ENCODE measurements at regions not wholly inside any gene's neighbourhood (a gene's known extent, or its start where the extent isn't known, plus 50 kb on each side); places are given as distances from the start of the nearest gene placed in this dataset.

GRCh38 chr3:148082506-148083280 is 615.0 kb upstream of the AGTR1 start:
- no peak overlapping the region for H3K4me3 Mint-ChIP-seq
- no peaks in the 10 kb centered on the region for H3K4me1 Mint-ChIP-seq
- intact Hi-C loops (cut with micrococcal nuclease) = no loop called here

DNA sequence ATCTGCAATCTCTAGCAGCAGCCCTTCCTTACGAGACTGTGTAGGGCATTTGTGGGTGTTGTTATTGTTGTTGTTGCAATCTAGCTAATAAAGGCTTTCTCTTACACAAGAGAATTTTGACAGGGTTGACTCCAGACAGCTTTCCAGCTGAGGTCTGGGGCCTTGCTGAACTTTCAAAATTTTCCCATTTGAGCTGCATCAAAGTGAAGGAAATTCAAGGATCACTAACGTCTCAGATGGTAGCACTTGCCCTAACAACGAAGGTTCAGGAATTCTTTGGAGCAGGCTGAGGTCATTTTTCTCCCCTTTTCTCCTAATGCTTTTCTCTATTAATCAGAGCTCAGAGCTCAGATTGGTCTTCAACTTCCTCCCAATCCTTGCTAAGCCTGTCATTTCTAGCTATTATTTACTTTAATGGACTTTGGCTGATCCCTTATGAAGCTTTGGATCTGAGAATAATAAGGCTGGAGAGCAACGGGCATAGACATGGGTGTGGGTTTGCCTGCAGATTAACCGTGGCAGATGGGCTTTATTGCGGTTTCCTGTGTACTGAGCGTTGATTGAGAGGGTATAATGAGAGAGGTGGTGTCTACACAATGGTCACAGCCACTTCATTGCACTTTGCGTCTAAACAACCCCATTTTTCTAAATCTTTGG is 614.0 kb upstream of the AGTR1 start:
- H3K36me3 Mint-ChIP-seq (ENCODE audit: low read depth) = no peaks in the 10 kb centered on the region
- no peak overlapping the region for H3K4me3 Mint-ChIP-seq
- intact Hi-C loops (cut with micrococcal nuclease) = no loop called here
- no peaks in the 10 kb centered on the region for H3K4me1 Mint-ChIP-seq
- no peaks in the 10 kb centered on the region for H3K27me3 Mint-ChIP-seq
- H3K27ac Mint-ChIP-seq = no peak overlapping the region
- DNase-seq = no peak
- no peaks in the 10 kb centered on the region for H3K9me3 Mint-ChIP-seq

More at GRCh38 chr3:148082506-148083280, 615.0 kb upstream of the AGTR1 start:
- H3K27me3 Mint-ChIP-seq = no peaks in the 10 kb centered on the region
- H3K9me3 Mint-ChIP-seq = no peaks in the 10 kb centered on the region
- H3K36me3 Mint-ChIP-seq (ENCODE audit: low read depth) = no peaks in the 10 kb centered on the region
- no peak for DNase-seq
- H3K27ac Mint-ChIP-seq = no peak overlapping the region

- Mint-ChIP-seq H3K4me1 (no peaks in the 10 kb centered on the region), H3K27ac (no peak overlapping the region), H3K4me3 (no peak overlapping the region), H3K9me3 (no peaks in the 10 kb centered on the region), H3K27me3 (no peaks in the 10 kb centered on the region), H3K36me3 (ENCODE audit: low read depth) (no peaks in the 10 kb centered on the region)
- no peak for DNase-seq
- intact Hi-C loops (cut with micrococcal nuclease) = no loop called here
Observed at GRCh38 chr3:148084931-148085330, 612.8 kb upstream of the AGTR1 start.

DNA sequence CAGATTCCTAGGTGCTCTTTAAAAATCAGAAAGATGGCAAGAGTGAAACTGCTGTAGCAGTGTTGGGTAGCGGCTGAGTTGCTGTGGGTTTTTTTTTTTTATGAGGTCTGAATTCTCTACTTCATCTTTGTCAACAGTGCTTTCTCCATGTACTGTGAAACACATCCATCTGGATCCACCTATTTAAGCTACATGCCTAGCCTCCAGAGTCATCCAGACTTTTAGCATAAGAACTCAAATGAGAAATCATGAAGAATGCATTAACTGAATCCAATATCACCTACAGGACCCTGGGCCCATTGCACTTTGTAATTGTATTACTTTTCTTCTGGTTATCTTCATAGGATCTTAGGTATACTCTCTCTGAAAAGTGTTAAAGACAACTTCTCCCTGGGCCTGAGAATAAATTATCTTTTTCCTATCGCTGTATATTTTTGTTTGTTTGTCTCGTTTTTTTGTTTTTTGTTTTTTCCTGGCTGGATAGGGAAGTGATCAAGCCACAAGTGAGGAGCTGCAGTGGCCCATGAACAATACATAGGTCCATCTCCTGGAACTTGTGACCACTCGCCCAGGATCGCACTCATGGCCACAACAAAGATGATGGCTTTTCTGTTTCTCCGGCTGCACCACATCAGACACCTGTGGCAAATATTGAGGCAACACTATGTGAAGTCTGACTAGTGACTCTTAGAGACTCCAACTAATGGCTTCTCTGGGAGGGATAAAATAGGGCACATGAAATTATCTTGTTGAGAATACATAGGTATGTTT is 609.9 kb upstream of the AGTR1 start:
- no peaks in the 10 kb centered on the region for H3K27me3 Mint-ChIP-seq
- H3K4me1 Mint-ChIP-seq = no peaks in the 10 kb centered on the region
- H3K36me3 Mint-ChIP-seq (ENCODE audit: low read depth) = no peaks in the 10 kb centered on the region
- intact Hi-C loops (cut with micrococcal nuclease) = no loop called here
- no peak for DNase-seq
- no peaks in the 10 kb centered on the region for H3K9me3 Mint-ChIP-seq
- no peak overlapping the region for H3K4me3 Mint-ChIP-seq
- no peak overlapping the region for H3K27ac Mint-ChIP-seq

- Mint-ChIP-seq H3K36me3 (ENCODE audit: low read depth) (no peaks in the 10 kb centered on the region), H3K4me1 (no peaks in the 10 kb centered on the region), H3K9me3 (no peaks in the 10 kb centered on the region), H3K27me3 (no peaks in the 10 kb centered on the region), H3K27ac (no peak overlapping the region), H3K4me3 (no peak overlapping the region)
- DNase-seq = no peak
- intact Hi-C loops (cut with micrococcal nuclease) = no loop called here
Observed at GRCh38 chr3:148089171-148089570, 608.5 kb upstream of the AGTR1 start.

- Mint-ChIP-seq H3K27me3 (no peaks in the 10 kb centered on the region), H3K36me3 (ENCODE audit: low read depth) (no peaks in the 10 kb centered on the region), H3K9me3 (no peaks in the 10 kb centered on the region), H3K4me1 (no peaks in the 10 kb centered on the region), H3K4me3 (no peak overlapping the region), H3K27ac (no peak overlapping the region)
- intact Hi-C loops (cut with micrococcal nuclease) = no loop called here
- no peak for DNase-seq
Observed at GRCh38 chr3:148090156-148090555, 607.5 kb upstream of the AGTR1 start.

DNA sequence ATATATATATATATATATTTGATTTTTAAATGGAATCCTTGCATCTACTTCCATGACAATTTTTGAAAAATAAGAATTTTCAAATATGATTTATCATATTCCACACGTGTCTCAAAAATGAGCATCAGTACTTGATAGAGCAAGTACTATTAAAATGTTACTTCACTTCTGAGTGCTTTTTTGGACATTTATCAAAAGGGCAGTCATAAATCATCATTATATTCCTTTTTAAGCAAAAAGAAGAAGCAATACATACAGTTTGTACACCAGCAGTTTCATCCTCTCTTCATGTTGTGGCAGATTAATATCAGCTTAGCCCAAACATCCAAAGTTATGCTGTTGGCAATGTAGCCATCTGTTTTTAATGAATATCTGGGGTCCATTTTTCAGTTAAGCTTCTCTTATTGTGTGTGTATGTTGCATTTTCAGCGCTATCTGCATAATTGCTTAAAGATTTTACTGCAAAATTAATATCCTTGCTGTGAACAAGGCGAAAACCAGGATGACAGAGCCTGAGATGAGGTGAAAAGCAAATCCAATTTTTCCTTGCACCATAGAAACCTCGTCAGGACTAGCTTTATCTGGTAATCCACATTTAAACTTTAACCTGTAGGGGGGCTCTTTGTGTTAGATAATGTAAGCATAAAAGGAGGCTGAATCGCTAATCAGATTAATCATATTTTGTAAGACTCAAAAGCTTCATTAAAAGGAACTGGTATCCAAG is 604.9 kb upstream of the AGTR1 start:
- DNase-seq = no peak
- H3K27ac Mint-ChIP-seq = no peak overlapping the region
- H3K4me1 Mint-ChIP-seq = no peaks in the 10 kb centered on the region
- intact Hi-C loops (cut with micrococcal nuclease) = no loop called here
- no peaks in the 10 kb centered on the region for H3K36me3 Mint-ChIP-seq (ENCODE audit: low read depth)
- H3K9me3 Mint-ChIP-seq = no peaks in the 10 kb centered on the region
- H3K27me3 Mint-ChIP-seq = no peaks in the 10 kb centered on the region
- no peak overlapping the region for H3K4me3 Mint-ChIP-seq

DNA sequence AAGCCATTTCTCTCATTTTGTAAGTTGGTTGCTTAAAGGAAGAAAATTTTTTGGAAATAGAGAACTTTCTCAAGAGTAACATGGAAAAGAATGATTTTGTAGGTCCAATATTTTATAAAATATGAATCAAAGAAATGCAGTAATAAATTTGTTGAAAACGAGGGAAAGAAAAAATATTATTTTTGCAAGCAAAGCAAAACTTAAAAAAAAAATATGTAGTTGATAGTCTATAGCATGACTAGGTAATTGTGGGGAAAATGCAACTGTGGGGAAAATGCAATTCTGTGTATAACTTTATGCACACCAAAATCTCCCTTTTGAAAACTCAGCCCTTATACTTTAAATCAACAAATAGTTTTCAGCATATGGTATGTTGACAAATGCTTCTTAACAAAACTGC is 604.0 kb upstream of the AGTR1 start:
- Mint-ChIP-seq H3K9me3 (no peaks in the 10 kb centered on the region), H3K4me1 (no peaks in the 10 kb centered on the region), H3K4me3 (no peak overlapping the region), H3K27ac (no peak overlapping the region), H3K36me3 (ENCODE audit: low read depth) (no peaks in the 10 kb centered on the region), H3K27me3 (no peaks in the 10 kb centered on the region)
- intact Hi-C loops (cut with micrococcal nuclease) = no loop called here
- no peak for DNase-seq

DNA sequence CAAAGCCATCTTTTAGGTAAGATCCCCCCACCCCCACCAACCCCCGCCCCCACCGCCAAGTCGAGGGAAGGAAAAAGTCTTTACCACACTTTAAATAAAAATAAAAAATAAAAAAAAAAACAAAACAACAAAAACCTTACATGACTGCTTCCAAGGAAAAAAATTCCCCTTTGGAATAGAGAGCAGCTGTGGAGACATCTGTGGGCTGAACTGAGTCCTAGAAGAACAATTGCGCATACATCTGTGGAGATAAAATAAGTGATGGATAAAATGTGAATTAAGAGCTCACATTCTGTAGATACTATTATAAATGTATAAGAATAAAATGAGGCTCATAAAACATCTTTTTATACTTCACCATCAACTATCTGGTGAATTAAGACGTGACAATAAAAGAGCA is 601.7 kb upstream of the AGTR1 start:
- intact Hi-C loops (cut with micrococcal nuclease) = no loop called here
- Mint-ChIP-seq H3K4me3 (no peak overlapping the region), H3K27ac (no peak overlapping the region), H3K27me3 (no peaks in the 10 kb centered on the region), H3K9me3 (no peaks in the 10 kb centered on the region), H3K36me3 (ENCODE audit: low read depth) (no peaks in the 10 kb centered on the region), H3K4me1 (no peaks in the 10 kb centered on the region)
- no peak for DNase-seq

- Mint-ChIP-seq H3K36me3 (ENCODE audit: low read depth) (no peaks in the 10 kb centered on the region), H3K27me3 (no peaks in the 10 kb centered on the region), H3K4me1 (no peaks in the 10 kb centered on the region), H3K9me3 (no peaks in the 10 kb centered on the region), H3K27ac (no peak overlapping the region), H3K4me3 (no peak overlapping the region)
- intact Hi-C loops (cut with micrococcal nuclease) = no loop called here
- DNase-seq = no peak
Observed at GRCh38 chr3:148100476-148100875, 597.2 kb upstream of the AGTR1 start.

DNA sequence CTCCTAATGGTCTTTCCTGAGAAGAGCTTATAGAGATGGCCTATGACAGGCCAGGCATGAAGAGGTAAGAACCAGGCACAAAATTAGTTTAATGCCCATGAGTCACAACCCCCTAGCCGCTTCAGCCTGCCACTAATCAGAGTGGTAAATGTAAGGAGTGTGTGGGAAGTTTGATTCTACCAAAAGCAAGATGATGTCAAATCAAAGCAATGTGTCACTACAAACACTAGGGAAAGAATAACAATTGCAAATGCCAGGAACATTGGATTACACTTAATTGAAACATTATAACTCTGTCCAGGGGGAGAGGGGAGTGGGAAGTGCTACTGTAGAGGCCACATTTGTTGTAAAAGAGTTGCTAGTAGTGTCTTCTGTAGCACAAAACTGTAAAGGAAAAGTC is 596.6 kb upstream of the AGTR1 start:
- Mint-ChIP-seq H3K9me3 (no peaks in the 10 kb centered on the region), H3K4me3 (no peak overlapping the region), H3K4me1 (no peaks in the 10 kb centered on the region), H3K27me3 (no peaks in the 10 kb centered on the region), H3K36me3 (ENCODE audit: low read depth) (no peaks in the 10 kb centered on the region), H3K27ac (no peak overlapping the region)
- intact Hi-C loops (cut with micrococcal nuclease) = no loop called here
- no peak for DNase-seq

DNA sequence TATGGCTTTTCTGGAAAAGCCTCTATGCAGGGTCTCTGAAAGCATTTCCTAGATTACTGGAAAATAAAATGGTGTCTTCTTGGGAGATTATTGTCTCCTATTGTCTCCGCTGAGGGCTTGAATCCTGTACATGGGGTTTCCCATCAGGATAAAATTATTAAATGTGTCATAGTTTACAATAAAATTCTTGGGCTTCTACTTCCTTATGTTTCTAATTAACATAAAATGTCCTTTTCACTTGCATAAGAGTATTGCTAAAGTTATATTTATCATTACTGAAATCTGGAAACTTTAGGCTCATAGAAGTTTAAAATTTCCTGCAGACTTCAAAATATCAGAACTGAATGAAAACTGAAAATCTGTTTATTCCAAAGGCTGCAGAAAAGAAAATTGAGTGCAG is 595.5 kb upstream of the AGTR1 start:
- intact Hi-C loops (cut with micrococcal nuclease) = no loop called here
- no peaks in the 10 kb centered on the region for H3K4me1 Mint-ChIP-seq
- H3K4me3 Mint-ChIP-seq = no peak overlapping the region
- H3K27me3 Mint-ChIP-seq = no peaks in the 10 kb centered on the region
- H3K36me3 Mint-ChIP-seq (ENCODE audit: low read depth) = no peaks in the 10 kb centered on the region
- DNase-seq = no peak
- H3K27ac Mint-ChIP-seq = no peak overlapping the region
- H3K9me3 Mint-ChIP-seq = no peaks in the 10 kb centered on the region

DNA sequence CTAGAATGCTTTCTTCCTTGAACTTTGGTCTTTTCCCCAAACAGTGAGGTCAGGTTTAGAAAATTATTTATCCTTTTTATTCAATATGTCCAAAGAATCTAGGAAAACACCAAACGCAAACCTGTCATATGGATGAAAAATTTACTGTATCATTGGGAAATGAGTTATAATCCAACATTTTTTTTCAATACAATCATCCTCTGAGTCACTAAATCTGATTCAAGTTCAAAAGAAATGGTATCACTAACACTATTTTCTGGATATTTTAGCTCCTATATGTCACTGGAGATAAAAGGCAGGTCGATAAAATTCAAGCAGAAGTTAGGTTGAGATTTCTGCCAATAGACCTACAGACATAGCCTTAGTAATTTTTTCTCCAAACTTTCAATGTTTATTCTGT is 591.6 kb upstream of the AGTR1 start:
- Mint-ChIP-seq H3K27ac (no peak overlapping the region), H3K4me1 (no peaks in the 10 kb centered on the region), H3K36me3 (ENCODE audit: low read depth) (no peaks in the 10 kb centered on the region), H3K4me3 (no peak overlapping the region), H3K9me3 (no peaks in the 10 kb centered on the region), H3K27me3 (no peaks in the 10 kb centered on the region)
- DNase-seq = no peak
- intact Hi-C loops (cut with micrococcal nuclease) = no loop called here

DNA sequence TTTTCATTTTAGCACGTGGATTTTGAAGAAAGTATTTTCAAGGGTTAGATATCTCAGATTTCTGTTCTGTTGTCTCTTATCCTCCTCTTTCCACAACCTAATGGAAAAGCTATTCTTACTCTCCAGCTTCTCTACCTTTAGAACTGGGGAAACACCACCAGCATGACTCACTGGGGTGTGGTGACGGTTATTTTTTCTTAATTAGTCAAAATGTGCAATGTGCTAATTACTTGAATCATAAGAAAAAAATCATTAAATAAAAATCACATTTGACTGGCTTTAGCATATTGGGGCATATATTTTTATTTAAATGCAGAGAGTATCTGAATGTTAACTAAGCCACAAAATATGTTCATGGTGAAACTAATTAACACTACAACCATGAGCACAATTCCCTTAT is 570.7 kb upstream of the AGTR1 start:
- H3K9me3 Mint-ChIP-seq = no peaks in the 10 kb centered on the region
- DNase-seq = no peak
- no peaks in the 10 kb centered on the region for H3K4me1 Mint-ChIP-seq
- H3K27ac Mint-ChIP-seq = no peak overlapping the region
- H3K36me3 Mint-ChIP-seq (ENCODE audit: low read depth) = no peaks in the 10 kb centered on the region
- intact Hi-C loops (cut with micrococcal nuclease) = no loop called here
- H3K27me3 Mint-ChIP-seq = no peaks in the 10 kb centered on the region
- H3K4me3 Mint-ChIP-seq = no peak overlapping the region
